Fibroblast of villous mesenchyme (primary cell): ENCODE measurements at regions not wholly inside any gene's neighbourhood (a gene's known extent, or its start where the extent isn't known, plus 50 kb on each side); places are given as distances from the start of the nearest gene placed in this dataset.

ENCODE experiments used
- DNase-seq: peaks from one replicate; pipeline ENCODE4 v3.0.0-alpha.2; 2010; ENCODE audit warnings: low read depth
- H3K4me3 ChIP-seq: 2 replicates; pipeline ENCODE4 v1.5.1; 2011; ENCODE audit warnings: low read depth, mild to moderate bottlenecking, low read length
- TF ChIP-seq, protein P1 (sequence below): IDR thresholded peaks from 2 replicates; pipeline ENCODE4 v1.5.1; 2012; ENCODE audit warnings: low read depth, mild to moderate bottlenecking, low read length; ENCODE audit not compliant: insufficient read depth

DNA sequence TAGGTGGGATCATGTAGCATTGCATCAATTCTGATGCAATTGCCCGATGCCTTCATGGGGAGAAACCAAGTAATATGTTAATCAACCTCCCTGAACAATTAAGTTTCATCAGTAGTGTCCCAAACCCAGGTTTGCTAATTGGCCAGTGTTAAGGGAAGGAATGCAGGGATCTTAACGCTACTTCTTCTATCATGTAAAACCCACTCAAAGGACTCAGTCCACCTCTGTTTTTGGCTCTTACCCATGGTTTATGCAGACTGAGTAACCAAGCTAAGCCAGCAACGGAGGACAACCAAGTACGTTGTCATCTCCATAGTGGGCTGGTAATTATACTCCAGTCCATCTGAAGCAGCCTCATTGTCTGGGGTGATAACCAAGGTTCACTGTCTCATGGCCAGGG lies 203.0 kb upstream of the FMN2 start:
- TF ChIP-seq, protein P1, sequence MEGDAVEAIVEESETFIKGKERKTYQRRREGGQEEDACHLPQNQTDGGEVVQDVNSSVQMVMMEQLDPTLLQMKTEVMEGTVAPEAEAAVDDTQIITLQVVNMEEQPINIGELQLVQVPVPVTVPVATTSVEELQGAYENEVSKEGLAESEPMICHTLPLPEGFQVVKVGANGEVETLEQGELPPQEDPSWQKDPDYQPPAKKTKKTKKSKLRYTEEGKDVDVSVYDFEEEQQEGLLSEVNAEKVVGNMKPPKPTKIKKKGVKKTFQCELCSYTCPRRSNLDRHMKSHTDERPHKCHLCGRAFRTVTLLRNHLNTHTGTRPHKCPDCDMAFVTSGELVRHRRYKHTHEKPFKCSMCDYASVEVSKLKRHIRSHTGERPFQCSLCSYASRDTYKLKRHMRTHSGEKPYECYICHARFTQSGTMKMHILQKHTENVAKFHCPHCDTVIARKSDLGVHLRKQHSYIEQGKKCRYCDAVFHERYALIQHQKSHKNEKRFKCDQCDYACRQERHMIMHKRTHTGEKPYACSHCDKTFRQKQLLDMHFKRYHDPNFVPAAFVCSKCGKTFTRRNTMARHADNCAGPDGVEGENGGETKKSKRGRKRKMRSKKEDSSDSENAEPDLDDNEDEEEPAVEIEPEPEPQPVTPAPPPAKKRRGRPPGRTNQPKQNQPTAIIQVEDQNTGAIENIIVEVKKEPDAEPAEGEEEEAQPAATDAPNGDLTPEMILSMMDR = no peak
- no peak overlapping the region for H3K4me3 ChIP-seq
- no peak for DNase-seq

DNA sequence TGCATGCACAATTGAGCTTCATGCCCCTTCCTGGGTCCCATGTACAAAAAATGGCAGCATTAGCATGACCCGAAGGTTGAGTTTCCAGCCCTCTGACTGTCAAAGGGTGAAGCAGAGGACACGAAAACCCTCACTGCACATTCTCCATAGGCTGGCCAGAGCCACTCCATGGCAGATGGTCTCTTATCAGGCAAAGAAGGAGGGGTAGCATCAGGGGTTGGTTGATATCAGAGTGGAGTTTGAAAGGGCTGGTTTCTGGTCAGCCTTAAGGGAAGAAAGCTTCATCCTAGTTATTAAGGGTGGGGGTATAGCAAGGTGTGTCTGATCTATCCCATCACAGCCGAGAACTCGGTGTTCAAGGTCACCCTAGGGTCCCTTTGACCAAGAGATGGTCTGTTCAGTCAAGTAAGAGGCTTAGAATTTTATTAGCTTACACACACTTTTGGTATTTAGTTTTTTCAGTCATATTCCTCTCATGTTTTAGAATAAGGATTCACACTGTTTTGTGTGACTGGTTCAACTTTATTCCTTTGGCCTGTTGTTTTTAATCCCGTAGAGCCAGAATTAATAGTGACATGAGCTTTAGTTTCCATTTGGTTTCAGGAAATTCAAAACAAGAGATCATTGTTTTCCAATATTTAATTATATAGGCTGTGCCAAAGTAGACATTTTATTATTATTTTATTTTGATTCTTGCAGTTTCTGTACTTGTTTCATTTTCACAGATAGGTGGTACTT lies 199.9 kb upstream of the FMN2 start:
- TF ChIP-seq, protein P1 = no peak
- DNase-seq = no peak
- no peak overlapping the region for H3K4me3 ChIP-seq

DNA sequence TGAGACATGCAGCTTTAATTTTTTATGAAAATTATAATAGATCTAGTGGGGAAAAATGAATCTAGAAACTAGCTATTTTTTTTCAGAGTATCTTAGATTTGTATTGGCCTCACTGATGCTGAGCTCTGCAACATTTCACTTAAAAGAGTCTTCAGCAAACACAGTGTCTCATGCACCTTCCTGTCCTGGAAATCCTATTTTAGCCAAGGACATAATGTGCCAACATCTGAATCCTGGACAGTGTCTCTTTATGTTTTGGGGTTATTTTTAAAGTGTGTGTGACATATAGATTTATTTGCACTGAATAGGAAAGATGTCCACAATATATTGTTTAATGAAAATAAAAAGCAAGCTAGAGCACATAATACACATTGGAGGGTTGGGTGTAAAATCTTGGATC lies 199.1 kb upstream of the FMN2 start:
- TF ChIP-seq, protein P1 = no peak
- H3K4me3 ChIP-seq = no peak overlapping the region
- no peak for DNase-seq

DNA sequence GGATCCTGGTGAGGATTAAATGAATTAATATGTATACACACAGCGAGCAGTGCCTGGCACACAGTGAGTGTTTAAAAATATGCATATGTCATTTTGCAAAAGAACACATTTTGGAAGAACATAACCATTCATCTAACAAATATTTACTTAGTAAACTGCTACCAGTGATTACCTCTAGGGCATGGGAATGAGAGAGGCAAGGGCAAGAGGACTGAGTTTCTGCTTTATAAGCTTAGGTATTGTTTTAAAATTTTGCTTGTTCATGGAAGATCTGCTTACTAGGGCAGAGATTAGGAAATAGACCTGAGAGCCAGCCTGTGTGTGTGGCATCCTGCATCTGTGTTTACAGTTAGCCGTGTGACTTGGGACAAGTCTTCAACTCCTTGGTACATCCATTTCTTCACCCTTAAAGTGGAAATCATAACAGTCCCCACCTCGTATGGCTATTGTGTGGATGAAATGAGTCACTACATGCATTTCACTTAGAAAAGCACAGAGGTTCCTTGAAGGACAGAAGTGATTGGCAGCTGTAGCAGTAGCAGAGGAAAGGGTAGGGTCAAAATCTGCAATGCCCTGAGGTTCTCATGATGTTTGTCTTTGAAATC lies 198.5 kb upstream of the FMN2 start:
- no peak overlapping the region for H3K4me3 ChIP-seq
- DNase-seq = no peak
- TF ChIP-seq, protein P1 = no peak

DNA sequence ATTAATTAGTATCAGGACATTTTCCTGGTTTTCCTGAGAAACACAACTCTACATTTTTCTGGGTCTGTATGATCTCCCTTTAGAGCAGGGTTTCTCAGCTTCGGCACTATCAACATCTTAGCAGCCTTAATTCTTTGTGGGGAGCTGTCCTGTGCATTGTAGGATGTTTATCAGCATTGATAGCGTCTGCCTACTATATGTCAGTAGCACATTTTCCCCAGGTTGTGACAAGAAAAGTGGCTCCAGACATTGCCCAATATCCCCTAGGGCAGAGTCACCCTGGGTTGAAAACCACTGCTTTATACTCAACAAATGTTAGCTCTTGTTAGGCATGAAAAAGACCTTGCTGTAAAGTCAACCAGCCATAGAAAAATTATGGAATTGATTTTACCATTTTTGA lies 195.1 kb upstream of the FMN2 start:
- no peak for DNase-seq
- H3K4me3 ChIP-seq = no peak overlapping the region
- TF ChIP-seq, protein P1 = no peak

DNA sequence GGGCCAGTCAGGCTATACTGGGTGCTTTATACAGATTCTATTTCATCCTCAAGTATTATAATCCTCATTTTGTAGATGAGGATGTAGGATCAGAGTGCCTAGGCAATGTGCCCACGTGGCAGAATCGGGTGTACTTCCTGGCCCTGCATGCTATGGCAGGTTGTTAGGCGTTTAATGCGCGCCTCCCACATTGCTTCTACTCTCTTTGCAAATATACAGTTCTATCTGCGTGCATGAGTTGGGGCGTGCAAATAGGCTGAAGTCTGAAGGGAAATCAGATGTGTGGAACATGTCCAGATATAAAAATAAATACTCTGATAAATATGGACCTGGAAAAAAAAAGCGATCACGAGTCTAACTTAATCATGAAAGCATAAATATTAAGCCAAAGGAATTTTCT lies 194.7 kb upstream of the FMN2 start:
- no peak overlapping the region for H3K4me3 ChIP-seq
- TF ChIP-seq, protein P1 = no peak
- DNase-seq = no peak
